NCI-H2171 (cell line): ENCODE measurements at regions not wholly inside any gene's neighbourhood (a gene's known extent, or its start where the extent isn't known, plus 50 kb on each side); places are given as distances from the start of the nearest gene placed in this dataset.
"Not testable (repeated sequence)": the region's sequence is repeated elsewhere in the genome, so short reads cannot be mapped to it uniquely, and the experiment has no call there.

Experiments used
- DNase-seq: peaks from one replicate; lab custom pipeline; 2025; lab: John Stamatoyannopoulos, UW

- DNase-seq = not testable (repeated sequence)
These were observed 100.5 kb upstream of the PZP start for GRCh38 chr12:9308745-9309144.

GRCh38 chr12:9308163-9308562, 100.0 kb upstream of the PZP start:
- DNase-seq = not testable (repeated sequence)

DNA sequence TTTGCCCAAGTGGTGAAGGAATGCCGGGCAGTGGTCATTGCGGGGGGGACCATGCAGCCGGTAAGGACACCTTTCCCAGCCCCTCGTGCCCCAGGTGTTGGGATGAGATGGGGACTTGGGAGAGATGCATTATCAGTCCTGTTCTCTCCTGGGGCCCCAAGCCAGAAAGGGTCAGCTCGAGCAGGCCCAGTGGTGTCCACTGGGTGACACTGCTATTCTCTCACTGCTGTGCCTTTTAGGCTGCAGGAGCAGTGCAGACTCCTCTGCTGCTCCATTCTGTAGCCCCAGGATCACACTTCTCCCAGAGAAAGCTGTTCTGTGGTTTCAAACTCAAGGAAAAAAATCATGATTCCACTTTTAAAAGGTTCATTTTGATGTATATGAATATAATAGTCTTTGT, 99.1 kb upstream of the PZP start:
- not testable (repeated sequence) for DNase-seq

- DNase-seq = not testable (repeated sequence)
These were observed 97.8 kb upstream of the PZP start for GRCh38 chr12:9306004-9306403.

DNA sequence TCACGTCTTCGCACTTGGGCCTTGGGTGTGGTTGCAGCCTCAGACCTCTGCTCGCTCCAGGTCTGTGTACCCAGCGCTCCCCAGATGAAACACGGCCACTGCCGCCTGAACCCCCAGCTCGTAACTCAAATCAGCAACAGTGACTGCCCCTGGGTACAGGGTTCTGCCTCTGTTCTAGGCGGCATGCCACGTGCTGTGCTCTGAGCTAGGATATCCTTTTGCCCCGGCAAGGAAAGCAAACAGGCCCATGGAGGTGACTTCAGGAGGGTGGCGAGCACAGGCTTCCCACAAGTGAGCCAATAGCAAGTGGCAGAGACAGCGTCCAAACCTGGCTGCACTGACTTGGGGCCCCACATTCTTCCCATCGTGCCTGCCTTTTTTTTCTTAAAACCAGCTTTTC, 96.3 kb upstream of the PZP start:
- not testable (repeated sequence) for DNase-seq

- DNase-seq = not testable (repeated sequence)
These were observed 87.7 kb upstream of the PZP start for GRCh38 chr12:9295872-9296271.

- DNase-seq = not testable (repeated sequence)
These were observed 86.0 kb upstream of the PZP start for GRCh38 chr12:9294072-9294620.

DNA sequence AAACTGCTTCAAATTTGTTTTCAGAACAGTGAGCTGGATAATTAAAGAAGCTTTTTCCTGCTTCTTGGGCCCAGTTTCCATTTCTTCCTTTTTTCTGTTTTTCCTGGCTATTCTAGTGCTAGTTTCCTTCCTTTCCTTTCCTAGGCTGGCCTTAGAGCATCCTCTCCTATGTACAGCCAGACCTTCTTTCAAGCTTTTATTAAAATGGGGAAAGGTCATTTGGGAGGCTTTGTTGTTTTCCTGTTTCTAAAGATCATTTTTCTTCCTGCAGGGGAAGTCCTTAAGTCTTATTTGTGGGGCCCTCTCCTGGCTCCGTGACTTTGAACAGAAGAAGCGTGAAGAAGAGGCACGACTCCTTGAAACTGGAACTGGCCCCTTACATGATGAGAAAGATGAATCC, 85.2 kb upstream of the PZP start:
- not testable (repeated sequence) for DNase-seq

DNA sequence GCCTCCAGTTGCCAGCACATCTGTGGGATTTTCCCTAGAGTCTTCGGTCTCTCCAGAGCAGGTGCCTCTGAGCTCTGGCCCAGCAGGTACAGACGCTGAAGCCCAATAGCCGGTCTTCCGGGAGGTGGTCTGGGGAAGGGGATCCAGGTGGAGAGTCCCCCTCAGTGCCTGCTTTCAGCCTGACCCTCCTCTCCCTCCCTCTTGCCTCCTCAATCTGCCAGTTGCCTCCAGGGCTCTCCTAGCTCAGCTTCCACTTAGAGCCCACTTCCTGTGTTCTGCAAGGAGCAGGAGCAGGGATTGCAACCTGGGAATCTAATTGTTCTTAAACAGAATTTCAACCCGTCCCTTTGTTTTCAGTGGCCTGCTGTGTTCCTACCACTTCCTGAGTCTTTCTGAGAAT, 81.8 kb upstream of the PZP start:
- not testable (repeated sequence) for DNase-seq

GRCh38 chr12:9284724-9285123, 76.5 kb upstream of the PZP start:
- not testable (repeated sequence) for DNase-seq

GRCh38 chr12:9284197-9284596, 76.0 kb upstream of the PZP start:
- DNase-seq = not testable (repeated sequence)

DNA sequence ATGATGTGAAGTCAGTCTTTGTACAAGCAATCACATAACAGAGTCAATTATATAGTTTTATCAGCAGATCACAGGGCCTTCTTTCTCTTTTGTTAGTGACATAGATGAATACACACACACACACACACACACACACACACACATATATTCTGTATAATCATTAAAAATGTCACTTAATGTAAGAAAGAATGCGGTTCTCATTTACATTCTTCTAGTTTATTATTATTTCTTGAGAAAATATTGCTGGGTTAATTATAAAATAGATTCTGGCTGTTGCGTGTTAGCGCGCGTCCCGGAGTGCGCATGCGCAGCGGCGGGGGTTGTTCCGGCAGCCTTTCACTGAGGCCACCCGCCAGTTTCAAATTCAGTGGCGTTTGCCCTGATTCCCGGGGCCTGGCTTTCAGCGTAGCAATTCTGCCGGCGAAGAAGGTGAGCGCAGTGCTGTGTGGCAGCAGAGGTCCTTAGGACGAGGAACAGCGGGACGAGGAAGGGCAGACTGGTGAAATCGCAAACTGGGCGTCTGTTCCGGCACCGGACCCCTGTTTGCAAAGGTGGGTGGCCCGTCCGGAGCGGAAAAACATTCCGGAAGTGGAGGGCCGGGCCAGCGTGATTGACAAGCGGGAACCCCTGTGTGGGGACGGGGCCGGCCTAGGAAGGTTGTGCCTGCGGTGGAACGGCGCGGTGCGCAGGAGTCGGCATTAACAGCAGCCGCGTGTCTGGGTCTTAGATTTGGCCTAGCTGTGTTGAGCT, 75.3 kb upstream of the PZP start:
- peak; percentile 42 for DNase-seq

DNA sequence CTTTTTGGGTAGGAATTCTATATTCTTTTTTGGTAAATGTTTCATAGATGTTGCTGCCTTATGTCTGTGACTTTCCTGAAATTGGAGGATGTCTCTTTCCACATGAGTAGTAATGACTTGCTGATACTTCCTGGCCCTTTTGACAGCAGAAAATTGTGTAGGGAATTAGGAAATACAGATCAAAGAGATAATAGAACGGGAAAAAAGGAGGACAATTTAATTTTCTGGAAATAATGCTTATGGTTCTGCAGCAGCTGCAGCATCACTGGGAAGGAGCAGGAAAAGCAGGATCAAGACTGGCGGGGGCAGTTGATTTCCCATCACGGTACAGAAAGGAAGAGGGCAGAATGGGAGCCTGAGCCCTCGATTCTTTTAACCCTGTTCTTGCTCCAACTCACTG, 68.8 kb upstream of the PZP start:
- no peak for DNase-seq

GRCh38 chr12:9273276-9273675, 65.1 kb upstream of the PZP start:
- no peak for DNase-seq

GRCh38 chr12:9271875-9272274, 63.7 kb upstream of the PZP start:
- DNase-seq = no peak

DNA sequence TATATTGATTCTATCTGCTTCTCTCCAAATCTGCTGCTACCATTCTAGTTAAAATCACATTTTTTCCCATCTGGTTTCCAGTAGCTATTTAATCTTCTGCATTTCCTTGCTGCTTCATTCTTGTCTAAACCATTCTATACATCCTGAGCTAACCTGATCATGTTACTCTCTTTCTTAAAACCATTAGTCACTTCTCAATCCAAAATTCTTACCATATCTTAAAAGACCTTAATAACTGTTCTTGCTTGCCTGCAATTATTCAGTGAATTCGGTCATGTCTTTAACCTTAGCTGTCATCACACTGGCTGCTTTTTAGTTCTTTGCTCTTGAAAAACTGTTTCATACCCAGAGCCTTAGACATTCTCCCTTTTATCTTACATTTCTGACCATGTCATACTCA, 56.4 kb upstream of the PZP start:
- DNase-seq = no peak

DNA sequence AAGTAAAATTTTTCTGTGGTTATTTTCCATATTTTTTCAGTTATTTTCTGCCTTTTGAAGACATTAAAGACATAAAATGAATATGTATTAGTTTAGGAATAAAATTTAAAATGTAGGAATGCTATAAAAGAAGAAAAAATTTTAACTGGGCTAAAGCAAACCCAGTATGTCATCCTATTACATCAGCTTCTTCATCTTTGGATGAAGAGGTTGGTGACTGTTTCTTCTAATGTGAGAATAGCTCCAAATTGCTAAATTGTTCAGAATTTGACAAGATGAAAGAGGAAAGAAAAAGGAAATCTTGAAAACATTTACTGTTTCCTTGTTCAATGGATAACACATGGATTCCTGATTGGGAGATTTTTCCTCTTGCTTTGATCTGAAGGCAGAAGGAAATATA, 52.7 kb upstream of the PZP start:
- no peak for DNase-seq

DNA sequence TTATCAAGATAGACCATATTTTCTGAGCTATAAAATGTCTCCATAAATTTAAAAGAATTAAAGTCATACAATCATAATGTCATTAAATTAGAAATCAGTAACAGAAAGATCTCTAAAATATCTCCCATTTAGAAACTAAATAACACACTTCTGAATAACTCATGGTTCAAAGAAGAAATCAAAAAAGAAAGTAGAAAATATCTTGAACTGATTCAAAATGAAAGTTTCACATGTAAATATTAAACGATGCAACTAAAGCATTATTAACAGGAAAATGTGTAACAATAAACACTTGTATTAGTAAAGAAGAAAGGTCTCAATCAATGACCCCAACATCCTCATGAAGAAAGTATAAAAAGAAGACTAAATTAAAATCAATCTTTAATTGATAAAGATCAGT, 50.5 kb upstream of the PZP start:
- no peak for DNase-seq
